Muscle layer of colon (tissue), 2 donors: ENCODE measurements at regions not wholly inside any gene's neighbourhood (a gene's known extent, or its start where the extent isn't known, plus 50 kb on each side); places are given as distances from the start of the nearest gene placed in this dataset.

Experiments
- H3K27ac ChIP-seq: one replicate; pipeline ENCODE4 v1.7.0; 2013; ENCODE audit warnings: low read depth, mild to moderate bottlenecking, low read length, moderate library complexity
- H3K27me3 ChIP-seq, 2 donors: one replicate each; pipeline ENCODE4 v1.7.0; 2013; ENCODE audit warnings: low read length in 2 of 2, mild to moderate bottlenecking in 2 of 2; ENCODE audit not compliant: insufficient read depth in 2 of 2, control insufficient read depth in 1 of 2
- H3K36me3 ChIP-seq: one replicate; pipeline ENCODE4 v1.7.0; 2013; ENCODE audit warnings: mild to moderate bottlenecking, low read length; ENCODE audit not compliant: insufficient read depth
- H3K4me1 ChIP-seq: one replicate; pipeline ENCODE4 v1.7.0; 2013; ENCODE audit warnings: mild to moderate bottlenecking, low read length; ENCODE audit not compliant: insufficient read depth
- H3K4me3 ChIP-seq, 2 donors: one replicate each; pipeline ENCODE4 v1.7.0; 2013; ENCODE audit warnings: low read length in 2 of 2, low read depth in 1 of 2, mild to moderate bottlenecking in 1 of 2, moderate library complexity in 1 of 2
- H3K9ac ChIP-seq: one replicate; pipeline ENCODE4 v1.7.0; 2013; ENCODE audit warnings: low read length
- H3K9me3 ChIP-seq: one replicate; pipeline ENCODE4 v1.7.0; 2013; ENCODE audit warnings: mild to moderate bottlenecking, low read length
- donor health status: abdominal sarcoma.
- donor health status: Adenocarcinoma of cecum.

- Histone ChIP-seq H3K36me3 (no peaks in the 10 kb centered on the region), H3K9ac (no peak overlapping the region), H3K4me3 (no peak overlapping the region), H3K27me3 (no peaks in the 10 kb centered on the region), H3K4me1 (peaks cover 36% of the 10 kb centered on the region), H3K27ac (no peak overlapping the region), H3K9me3 (no peaks in the 10 kb centered on the region)
Measured at GRCh38 chr2:15731213-15731888, 139.7 kb downstream of the DDX1 start.

DNA sequence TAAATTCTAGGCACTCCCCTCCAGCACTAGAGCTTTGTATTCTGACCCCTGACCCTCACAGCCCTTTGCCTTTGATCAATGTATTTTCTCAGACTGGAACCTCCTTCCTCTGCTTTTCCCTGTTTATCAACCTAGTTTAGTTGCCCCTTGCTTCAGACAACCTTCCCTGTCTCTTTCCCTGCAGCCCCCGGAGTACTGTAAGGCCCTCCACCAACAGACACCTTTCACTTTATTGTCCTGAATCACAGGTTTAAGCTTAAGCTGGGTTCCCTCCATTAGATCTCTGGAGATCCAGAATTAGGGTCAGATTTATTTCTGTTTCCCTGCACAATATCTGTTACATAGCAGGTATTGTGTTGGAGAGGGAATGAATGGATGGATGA lies 140.2 kb downstream of the DDX1 start:
- H3K9me3 ChIP-seq = no peaks in the 10 kb centered on the region
- H3K27me3 ChIP-seq = no peaks in the 10 kb centered on the region
- H3K27ac ChIP-seq = no peak overlapping the region
- H3K4me3 ChIP-seq = no peak overlapping the region
- no peak overlapping the region for H3K9ac ChIP-seq
- H3K36me3 ChIP-seq = no peaks in the 10 kb centered on the region
- H3K4me1 ChIP-seq = peaks cover 36% of the 10 kb centered on the region

- Histone ChIP-seq H3K27ac (no peak overlapping the region), H3K4me3 (no peak overlapping the region), H3K36me3 (no peaks in the 10 kb centered on the region), H3K9ac (no peak overlapping the region), H3K27me3 (no peaks in the 10 kb centered on the region), H3K4me1 (peaks cover 36% of the 10 kb centered on the region), H3K9me3 (no peaks in the 10 kb centered on the region)
Measured at GRCh38 chr2:15732341-15733077, 140.8 kb downstream of the DDX1 start.

GRCh38 chr2:15733867-15734673 lies 142.4 kb downstream of the DDX1 start:
- Histone ChIP-seq H3K27ac (peak overlapping the region; percentile 9), H3K4me3 (no peak overlapping the region), H3K9ac (no peak overlapping the region), H3K36me3 (no peaks in the 10 kb centered on the region), H3K4me1 (peaks cover 36% of the 10 kb centered on the region), H3K27me3 (no peaks in the 10 kb centered on the region), H3K9me3 (no peaks in the 10 kb centered on the region)

GRCh38 chr2:15734674-15735483 lies 143.2 kb downstream of the DDX1 start:
- Histone ChIP-seq H3K9ac (no peak overlapping the region), H3K4me1 (peaks cover 34% of the 10 kb centered on the region), H3K27ac (peak overlapping the region; percentile 9)

GRCh38 chr2:15735484-15736326 lies 144.0 kb downstream of the DDX1 start:
- H3K4me1 ChIP-seq = peaks cover 25% of the 10 kb centered on the region
- no peaks in the 10 kb centered on the region for H3K9me3 ChIP-seq
- no peaks in the 10 kb centered on the region for H3K27me3 ChIP-seq
- no peak overlapping the region for H3K27ac ChIP-seq
- no peak overlapping the region for H3K9ac ChIP-seq
- no peak overlapping the region for H3K4me3 ChIP-seq
- H3K36me3 ChIP-seq = no peaks in the 10 kb centered on the region

More at GRCh38 chr2:15734674-15735483, 143.2 kb downstream of the DDX1 start:
- Histone ChIP-seq H3K4me3 (no peak overlapping the region), H3K36me3 (no peaks in the 10 kb centered on the region), H3K27me3 (no peaks in the 10 kb centered on the region), H3K9me3 (no peaks in the 10 kb centered on the region)

GRCh38 chr2:15736396-15737180 lies 144.9 kb downstream of the DDX1 start:
- no peak overlapping the region for H3K9ac ChIP-seq
- H3K27me3 ChIP-seq = no peaks in the 10 kb centered on the region
- H3K27ac ChIP-seq = no peak overlapping the region
- H3K4me3 ChIP-seq = no peak overlapping the region
- H3K4me1 ChIP-seq = peaks cover 19% of the 10 kb centered on the region
- H3K9me3 ChIP-seq = no peaks in the 10 kb centered on the region
- H3K36me3 ChIP-seq = no peaks in the 10 kb centered on the region

GRCh38 chr2:15737314-15738224 lies 145.9 kb downstream of the DDX1 start:
- Histone ChIP-seq H3K4me1 (peaks cover 19% of the 10 kb centered on the region), H3K9me3 (no peaks in the 10 kb centered on the region), H3K36me3 (no peaks in the 10 kb centered on the region), H3K9ac (no peak overlapping the region), H3K27me3 (no peaks in the 10 kb centered on the region), H3K4me3 (no peak overlapping the region), H3K27ac (no peak overlapping the region)

DNA sequence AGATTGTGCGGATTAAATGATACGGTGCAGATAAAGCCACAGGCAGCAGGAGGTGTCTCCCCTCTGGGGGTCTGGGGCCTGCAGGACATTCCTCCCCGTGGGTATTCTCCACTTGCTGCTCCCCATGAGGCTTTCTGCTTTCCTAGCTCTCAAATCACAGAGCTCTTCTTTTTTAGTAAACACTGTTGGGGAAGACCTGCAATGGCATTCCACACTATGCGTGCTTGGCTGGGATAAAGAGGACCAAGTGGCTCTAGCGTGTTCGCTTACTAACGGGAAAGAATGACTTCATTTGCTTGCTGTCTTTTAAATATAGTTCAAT lies 146.5 kb downstream of the DDX1 start:
- Histone ChIP-seq H3K36me3 (no peaks in the 10 kb centered on the region), H3K27me3 (no peaks in the 10 kb centered on the region), H3K9me3 (no peaks in the 10 kb centered on the region), H3K27ac (no peak overlapping the region), H3K4me1 (peaks cover 19% of the 10 kb centered on the region), H3K9ac (no peak overlapping the region), H3K4me3 (no peak overlapping the region)
